HG03108 (cell line): ENCODE measurements at regions not wholly inside any gene's neighbourhood (a gene's known extent, or its start where the extent isn't known, plus 50 kb on each side); places are given as distances from the start of the nearest gene placed in this dataset.
A peak's percentile ranks its signal among the peaks of the same experiment; 100 is the strongest.
"Not testable (repeated sequence)": the region's sequence is repeated elsewhere in the genome, so short reads cannot be mapped to it uniquely, and the experiment has no call there.

ENCODE experiments used
- ATAC-seq: cut with Tn5 transposase; IDR thresholded peaks from one replicate; pipeline ENCODE4 v1.9.1; 2021; ENCODE audit warnings: moderate library complexity; ENCODE audit not compliant: unreplicated experiment

GRCh38 chr5:109283086-109283485, 126.7 kb downstream of the PJA2 start:
- ATAC-seq, result not testable (repeated sequence)

DNA sequence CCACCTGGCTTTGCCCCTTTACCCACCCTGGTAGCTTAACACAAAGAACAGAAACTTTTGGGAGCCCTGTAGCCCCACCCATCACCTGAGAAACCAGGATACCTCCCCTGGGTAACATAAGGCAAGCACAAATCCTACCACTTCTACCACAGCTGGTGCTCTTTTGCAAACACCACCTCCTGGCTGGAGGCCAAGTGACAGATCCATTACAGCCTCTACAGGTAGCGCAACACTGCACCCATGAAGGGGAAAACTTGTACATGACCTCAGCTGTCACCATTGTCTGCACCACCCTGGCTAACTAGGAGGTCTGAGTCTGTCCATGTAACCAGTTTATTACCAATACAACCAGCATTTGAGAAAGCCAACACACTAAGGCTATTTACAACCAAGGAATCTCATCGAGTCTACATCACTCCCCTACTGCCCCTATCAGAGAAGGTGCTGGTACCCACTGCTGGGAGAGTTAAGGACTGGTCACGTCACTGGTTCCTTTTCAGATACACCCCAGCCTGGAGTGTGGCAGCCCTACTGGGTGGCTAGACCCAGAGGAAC, 128.6 kb downstream of the PJA2 start:
- ATAC-seq, result no peak

GRCh38 chr5:109278141-109278540, 131.6 kb downstream of the PJA2 start:
- ATAC-seq, result no peak

GRCh38 chr5:109275919-109276318, 133.9 kb downstream of the PJA2 start:
- ATAC-seq, result no peak

GRCh38 chr5:109273594-109273993, 136.2 kb downstream of the PJA2 start:
- ATAC-seq, result no peak

GRCh38 chr5:109267283-109267682, 142.5 kb downstream of the PJA2 start:
- no peak for ATAC-seq

GRCh38 chr5:109258755-109259154, 151.0 kb downstream of the PJA2 start:
- ATAC-seq, result no peak

DNA sequence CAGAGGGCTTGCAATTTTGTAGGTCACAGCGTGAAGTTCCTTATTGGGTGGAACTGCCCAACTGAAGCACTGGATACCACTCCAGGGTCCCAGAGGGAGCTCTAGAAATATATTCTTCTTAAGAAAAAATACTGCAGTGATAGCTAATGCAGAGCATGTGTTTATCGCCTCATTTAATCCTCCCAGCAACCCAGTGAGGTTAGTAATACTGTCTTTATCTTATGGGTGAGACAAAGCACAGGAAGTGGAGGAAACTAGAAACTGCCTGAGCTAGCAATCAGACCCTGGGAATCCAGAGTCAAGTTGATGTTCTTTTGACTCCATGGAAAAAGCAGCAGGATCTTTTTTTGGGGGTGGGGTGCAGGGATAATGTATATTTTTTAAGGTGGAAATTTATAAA, 153.3 kb downstream of the PJA2 start:
- ATAC-seq, result no peak

- no peak for ATAC-seq
These were observed 155.3 kb downstream of the PJA2 start for GRCh38 chr5:109254511-109254910.

- no peak for ATAC-seq
These were observed 156.5 kb downstream of the PJA2 start for GRCh38 chr5:109253262-109253661.

DNA sequence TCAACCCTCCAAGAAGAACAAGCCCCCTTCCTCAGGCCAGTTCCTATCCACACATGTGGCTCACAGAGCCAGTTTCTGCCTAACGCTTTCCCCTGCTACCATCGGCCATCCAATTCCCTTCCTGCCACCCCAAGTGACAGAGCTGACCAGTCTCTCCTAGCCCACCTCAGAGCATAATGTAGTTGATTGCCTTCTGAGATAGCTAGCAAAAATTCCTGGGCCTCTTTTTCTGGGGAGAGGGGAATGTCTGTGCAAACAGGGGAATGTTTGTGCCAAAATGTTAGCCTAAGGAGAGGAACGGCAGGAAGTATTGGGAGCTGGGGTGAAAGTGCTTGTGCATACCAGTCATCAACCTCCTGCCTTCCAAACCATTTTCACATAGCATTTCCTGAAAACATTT, 157.0 kb downstream of the PJA2 start:
- no peak for ATAC-seq

DNA sequence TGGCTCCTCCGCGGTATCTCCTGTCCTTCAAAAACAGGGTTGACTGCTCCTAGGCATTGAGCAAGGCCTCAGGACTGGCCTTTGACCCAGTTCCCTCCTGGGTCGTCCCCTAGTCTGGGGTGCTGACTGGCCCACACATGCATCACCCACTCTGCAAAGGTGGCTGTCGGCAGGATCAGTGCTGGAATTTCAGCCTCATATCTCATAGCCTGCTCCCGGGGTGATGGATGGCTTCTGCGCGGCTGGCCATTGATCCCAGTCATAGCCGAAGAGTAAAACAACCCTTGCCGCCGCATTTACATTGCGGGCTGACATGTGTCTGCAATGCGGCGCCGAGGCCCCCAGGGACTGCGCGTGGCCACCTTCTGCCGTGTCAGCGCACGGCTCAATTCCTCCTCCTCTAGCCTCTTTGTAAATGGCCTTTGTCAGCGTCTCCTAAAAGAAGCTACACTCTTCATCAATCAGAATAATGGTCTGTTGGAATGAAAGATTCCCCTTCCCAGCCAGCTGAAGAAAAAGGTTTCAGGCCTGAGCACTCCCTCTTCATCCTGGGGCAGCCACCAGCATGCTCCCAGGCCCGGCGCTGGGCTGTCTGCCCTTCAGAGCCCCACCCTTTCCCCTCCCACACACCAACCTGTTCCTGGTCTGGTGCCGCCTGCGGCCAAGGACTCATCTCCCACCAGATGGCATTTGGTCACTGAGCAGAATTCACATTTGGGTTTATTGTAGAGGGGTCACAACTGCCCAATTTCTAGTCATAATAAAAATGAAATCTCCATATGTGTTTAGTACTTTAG, 159.0 kb downstream of the PJA2 start:
- ATAC-seq, result no peak

GRCh38 chr5:109250080-109250479, 159.7 kb downstream of the PJA2 start:
- no peak for ATAC-seq

GRCh38 chr5:109249126-109249525, 160.6 kb downstream of the PJA2 start:
- ATAC-seq, result no peak

DNA sequence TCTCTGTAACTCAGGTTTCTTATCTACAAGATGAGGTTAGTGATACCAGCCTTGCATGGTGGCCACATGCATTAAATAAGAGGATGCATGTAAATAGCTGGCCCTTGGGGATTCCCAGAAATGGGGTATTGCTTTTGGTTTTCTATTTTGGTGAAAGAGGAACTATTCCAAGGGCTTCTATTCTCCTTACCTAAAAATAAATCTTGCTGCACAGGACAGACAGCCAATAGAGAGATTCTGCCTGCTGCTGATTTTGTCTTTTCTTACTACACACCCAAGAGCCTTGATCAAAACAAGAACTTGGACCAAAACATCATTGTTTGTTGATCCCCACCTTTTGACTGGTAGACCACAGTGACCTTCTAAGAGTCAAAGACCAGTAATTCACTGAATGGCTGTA, 161.8 kb downstream of the PJA2 start:
- peak; percentile 72 for ATAC-seq

GRCh38 chr5:109246841-109247592, 162.8 kb downstream of the PJA2 start:
- ATAC-seq, result no peak
